NB4 (cell line): ENCODE measurements at regions not wholly inside any gene's neighbourhood (a gene's known extent, or its start where the extent isn't known, plus 50 kb on each side); places are given as distances from the start of the nearest gene placed in this dataset.

Experiments used
- CTCF ChIP-seq: IDR thresholded peaks from one replicate; pipeline ENCODE4 v1.5.1; 2012; ENCODE audit warnings: low read depth, low read length
- MYC ChIP-seq: IDR thresholded peaks from 2 replicates; pipeline ENCODE4 v1.6.1; 2011; ENCODE audit warnings: low read depth, low read length
- POLR2A ChIP-seq: IDR thresholded peaks from 2 replicates; pipeline ENCODE4 v1.6.1; 2011; ENCODE audit warnings: mild to moderate bottlenecking; ENCODE audit not compliant: insufficient read length; ENCODE audit errors: extremely low read depth

- TF ChIP-seq POLR2A (no peak), CTCF (no peak), MYC (no peak)
Observed at GRCh38 chr7:25756601-25757000, 395.4 kb upstream of the NFE2L3 start.
